Brain pericyte (primary cell): ENCODE measurements at regions not wholly inside any gene's neighbourhood (a gene's known extent, or its start where the extent isn't known, plus 50 kb on each side); places are given as distances from the start of the nearest gene placed in this dataset.
"Not testable (repeated sequence)": the region's sequence is repeated elsewhere in the genome, so short reads cannot be mapped to it uniquely, and the experiment has no call there.

Experiments used
- DNase-seq: peaks from one replicate; pipeline ENCODE4 v3.0.0-alpha.2; 2012; ENCODE audit warnings: low read depth, low spot score

- DNase-seq: no peak
Observed at GRCh38 chr2:84052913-84053312, 406.2 kb downstream of the SUCLG1 start.

DNA sequence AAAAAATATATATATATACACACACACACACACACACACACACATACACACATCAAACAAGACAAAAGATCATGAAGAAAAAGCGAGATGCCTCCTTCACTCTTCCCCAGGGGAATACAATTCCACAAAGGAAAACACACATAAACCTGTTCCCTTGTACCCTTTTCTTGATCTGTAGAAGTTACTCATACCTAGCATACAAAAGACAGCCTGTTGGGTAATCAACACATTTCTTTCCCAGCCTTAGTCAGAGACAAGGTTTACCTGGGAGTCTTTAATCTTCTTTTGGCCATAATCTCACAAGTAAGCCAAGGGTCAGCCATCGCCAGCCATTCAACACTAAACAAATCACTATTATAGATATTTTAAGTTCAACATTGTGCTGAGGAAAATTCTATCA, 407.0 kb downstream of the SUCLG1 start:
- DNase-seq: no peak

GRCh38 chr2:84048964-84049363, 410.1 kb downstream of the SUCLG1 start:
- no peak for DNase-seq

- DNase-seq: no peak
Observed at GRCh38 chr2:84041506-84041905, 417.6 kb downstream of the SUCLG1 start.

- no peak for DNase-seq
Observed at GRCh38 chr2:84040281-84040680, 418.8 kb downstream of the SUCLG1 start.

GRCh38 chr2:84038866-84039265, 420.2 kb downstream of the SUCLG1 start:
- no peak for DNase-seq

- no peak for DNase-seq
Observed at GRCh38 chr2:84033347-84033974, 425.6 kb downstream of the SUCLG1 start.

GRCh38 chr2:84031312-84032050, 427.6 kb downstream of the SUCLG1 start:
- DNase-seq: no peak

GRCh38 chr2:84029903-84030575, 429.0 kb downstream of the SUCLG1 start:
- DNase-seq: no peak

DNA sequence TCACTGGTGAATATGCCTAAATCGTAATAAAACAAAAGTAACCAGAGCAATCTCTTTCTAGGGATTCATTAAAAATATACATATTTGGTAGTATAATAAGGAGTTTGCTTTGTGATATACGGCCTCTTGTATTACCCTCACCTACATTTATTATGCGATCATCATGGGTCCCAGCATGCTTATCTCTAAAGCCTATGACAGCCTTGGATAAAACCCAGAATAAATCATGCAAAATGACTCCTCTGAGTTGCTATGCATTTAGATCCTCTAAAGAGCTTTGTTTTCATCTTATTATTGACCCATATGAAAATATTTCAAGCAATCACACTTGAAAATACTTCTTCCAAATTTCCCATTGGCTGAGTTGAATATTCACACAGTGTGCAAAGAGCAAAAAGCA, 432.3 kb downstream of the SUCLG1 start:
- DNase-seq: no peak

DNA sequence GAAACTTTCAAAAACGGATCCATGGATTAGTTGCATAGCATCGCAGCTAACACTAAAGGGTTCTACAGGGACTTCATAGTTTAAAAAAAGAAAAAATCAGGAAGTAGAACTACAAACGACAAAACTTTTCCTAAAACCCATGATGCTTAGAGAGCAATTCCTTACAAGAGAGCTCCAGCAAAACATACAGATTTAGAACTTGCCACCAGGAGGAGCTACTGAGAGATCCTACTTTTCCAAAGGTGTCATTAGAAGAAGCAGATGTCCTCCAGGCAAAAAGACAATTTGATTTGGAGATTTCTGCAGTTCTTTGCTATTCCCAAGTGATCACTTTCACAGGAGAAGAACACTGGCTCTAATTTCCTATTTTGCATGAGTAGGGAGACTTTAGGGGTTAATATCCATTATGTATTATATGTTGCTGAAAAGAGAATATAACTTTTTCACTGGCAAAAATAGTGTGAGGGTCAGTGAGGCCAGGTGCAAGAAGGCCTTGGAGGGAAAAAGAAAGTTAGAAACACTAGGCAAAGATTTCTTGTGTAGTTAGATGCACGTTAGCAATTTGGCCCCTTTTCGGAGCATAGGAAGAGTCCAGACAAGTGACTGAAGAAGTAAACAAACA, 436.2 kb downstream of the SUCLG1 start:
- no peak for DNase-seq

GRCh38 chr2:84017010-84017409, 442.1 kb downstream of the SUCLG1 start:
- no peak for DNase-seq

DNA sequence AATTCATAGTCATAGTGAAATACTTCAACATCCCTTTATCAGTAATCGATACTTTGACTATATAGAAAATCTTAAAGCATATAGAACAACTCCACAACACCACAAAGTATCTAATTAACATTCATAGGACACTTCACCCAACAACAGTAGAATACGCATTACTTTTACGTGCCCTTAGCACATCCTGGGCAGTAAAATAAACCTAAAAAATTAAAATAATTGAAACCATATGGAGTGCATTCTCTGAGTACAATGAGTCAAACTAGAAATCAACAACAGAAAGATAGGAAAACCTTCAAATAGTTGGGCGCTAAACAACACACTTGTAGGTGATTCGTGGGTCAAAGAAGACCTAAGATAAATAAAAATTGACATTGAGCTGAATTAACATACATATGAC, 442.9 kb downstream of the SUCLG1 start:
- DNase-seq: no peak

DNA sequence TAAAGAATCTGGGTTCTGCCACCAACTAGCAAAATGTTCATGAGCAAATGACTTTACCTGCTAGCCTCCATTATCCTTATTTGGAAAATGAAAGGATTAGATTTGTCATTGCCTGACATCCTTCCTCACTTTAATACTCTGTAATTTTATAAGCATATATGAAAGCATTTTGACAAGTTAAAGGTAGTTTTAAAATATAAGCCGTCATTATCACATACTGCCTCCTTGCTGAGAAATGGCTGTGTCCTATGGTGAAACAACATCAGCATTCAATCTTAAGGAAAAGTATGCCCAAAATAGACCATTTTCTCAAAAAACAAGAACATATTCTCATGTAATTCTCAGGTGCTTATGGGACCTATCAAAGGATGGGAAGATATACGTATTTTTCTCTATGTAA, 461.2 kb downstream of the SUCLG1 start:
- DNase-seq: no peak

DNA sequence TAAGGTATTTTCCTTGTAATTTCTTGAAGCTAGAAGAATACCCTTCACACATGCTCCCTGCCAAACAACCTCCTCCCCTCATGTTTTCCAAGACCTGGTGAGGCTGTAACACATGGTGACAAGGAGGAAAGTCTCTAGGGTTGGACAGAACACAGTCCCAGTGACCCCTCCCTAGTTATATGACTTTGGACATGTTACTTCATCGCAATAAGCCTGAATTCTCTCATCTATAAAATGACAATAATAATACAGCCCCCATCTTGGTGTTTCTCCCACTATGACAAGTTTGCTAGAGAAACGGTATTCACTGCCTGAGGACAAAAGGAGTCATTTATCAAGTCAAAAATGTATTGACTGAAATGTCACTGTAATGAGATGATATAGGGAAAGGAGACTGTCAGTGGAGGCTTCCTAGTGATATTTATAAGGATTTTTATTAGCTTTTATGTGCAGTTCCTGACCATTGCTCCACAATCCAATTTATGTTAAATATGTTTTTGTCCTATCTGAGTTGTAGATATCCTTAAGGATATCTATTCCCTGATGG, 464.4 kb downstream of the SUCLG1 start:
- no peak for DNase-seq

DNA sequence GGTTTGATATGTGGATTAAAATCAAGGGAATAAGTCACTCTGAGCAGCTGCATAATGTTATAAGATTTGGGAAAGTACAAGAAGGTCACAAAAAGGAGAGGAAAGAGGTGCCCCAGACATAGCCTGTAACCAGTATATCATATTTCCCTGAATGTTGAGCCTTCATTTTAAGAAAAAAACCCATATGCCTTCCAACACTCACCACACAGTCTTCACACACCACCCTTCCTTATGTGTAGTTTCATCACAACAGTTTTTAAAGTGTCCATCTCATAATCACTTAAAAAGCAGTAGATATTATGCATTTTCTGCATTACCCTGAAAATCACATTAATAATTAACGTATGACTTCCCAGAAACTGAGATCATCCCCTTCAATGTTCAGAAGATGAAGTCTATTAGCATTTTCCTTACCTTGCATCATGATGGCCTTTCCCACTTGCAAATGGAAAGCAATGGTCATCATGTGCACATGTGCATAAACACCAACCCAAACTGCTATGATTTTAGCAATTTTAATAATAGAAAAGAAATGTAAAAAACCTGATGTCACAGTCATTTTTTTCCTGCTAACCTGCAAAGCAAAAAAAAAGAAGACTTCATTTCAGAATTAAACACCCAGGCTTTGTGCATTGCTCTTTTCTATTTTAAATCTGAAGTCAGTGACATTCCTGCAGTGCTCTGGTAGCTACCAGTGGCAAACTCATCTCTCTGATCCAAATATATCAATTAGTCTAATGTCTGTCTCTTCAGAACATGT, 465.0 kb downstream of the SUCLG1 start:
- no peak for DNase-seq

DNA sequence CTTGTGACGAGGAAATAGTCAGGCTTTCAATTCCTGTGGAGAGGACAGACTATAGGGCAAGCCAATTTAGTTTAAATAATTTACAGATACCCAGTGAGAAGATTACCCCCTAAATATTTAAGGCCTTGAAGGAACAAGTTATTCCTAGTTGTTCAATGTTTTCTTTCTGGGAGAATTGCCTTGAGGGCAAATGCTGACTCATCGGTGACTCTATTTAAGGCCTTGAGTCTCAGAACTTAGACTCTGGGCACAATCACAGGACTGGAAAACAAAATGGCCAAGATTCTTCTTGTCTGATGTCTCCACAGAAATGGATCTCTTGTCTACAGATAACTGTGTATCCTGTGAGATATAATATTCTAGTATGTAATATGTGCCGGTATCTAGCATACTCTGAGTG, 467.1 kb downstream of the SUCLG1 start:
- no peak for DNase-seq

GRCh38 chr2:83990636-83991035, 468.4 kb downstream of the SUCLG1 start:
- DNase-seq: no peak

GRCh38 chr2:83976628-83977027, 482.5 kb downstream of the SUCLG1 start:
- DNase-seq: not testable (repeated sequence)

GRCh38 chr2:83972128-83972527, 487.0 kb downstream of the SUCLG1 start:
- DNase-seq: no peak

- no peak for DNase-seq
Observed at GRCh38 chr2:83971547-83971946, 487.5 kb downstream of the SUCLG1 start.
